Breast epithelium (tissue), 4 donors: ENCODE measurements at regions not wholly inside any gene's neighbourhood (a gene's known extent, or its start where the extent isn't known, plus 50 kb on each side); places are given as distances from the start of the nearest gene placed in this dataset.

ENCODE experiments used
- DNase-seq, 2 donors: peaks; one replicate each; pipeline ENCODE4 v3.0.0-alpha.2; 2019; ENCODE audit warnings: low spot score in 2 of 2
- H3K27ac ChIP-seq, 2 donors: fragments of 200-600 bp; sonication (generic) in 1 of 2; one replicate each; pipeline ENCODE4 v1.5.1; 2016 to 2019; ENCODE audit warnings: mild to moderate bottlenecking in 1 of 2
- H3K27me3 ChIP-seq, 2 donors: fragments of 200-600 bp; sonication (generic) in 1 of 2; one replicate each; pipeline versions ENCODE4 v1.5.1 to v1.6.0; 2017 to 2019; ENCODE audit warnings: control low read depth in 1 of 2, mild to moderate bottlenecking in 1 of 2
- H3K36me3 ChIP-seq: fragments of 200-600 bp; one replicate; pipeline ENCODE4 v1.5.1; 2019
- H3K4me1 ChIP-seq, 2 donors: fragments of 200-600 bp; sonication (generic); one replicate each; pipeline ENCODE4 v1.5.1; 2016 to 2019; ENCODE audit warnings: control low read depth in 1 of 2
- H3K4me3 ChIP-seq, 3 donors: fragments of 200-600 bp; sonication (generic); 1 replicate in 2 of 3; 2 replicates in 1 of 3; pipeline ENCODE4 v1.5.1; 2016 to 2019; ENCODE audit warnings: mild to moderate bottlenecking in 3 of 3, moderate library complexity in 2 of 3
- H3K9me3 ChIP-seq, 2 donors: fragments of 200-600 bp; sonication (generic) in 1 of 2; one replicate each; pipeline ENCODE4 v1.5.1; 2016 to 2019; ENCODE audit warnings: control low read depth in 1 of 2
- POLR2A ChIP-seq: fragments of 450-650 bp; IDR thresholded peaks from one replicate; pipeline ENCODE4 v1.6.1; 2016; ENCODE audit warnings: antibody characterized with exemption, mild to moderate bottlenecking, moderate library complexity
- POLR2AphosphoS5 ChIP-seq, 3 donors: sonication (generic); formaldehyde crosslinking; IDR thresholded peaks; one replicate each; pipeline ENCODE4 v1.6.1; 2017; ENCODE audit warnings: antibody characterized with exemption in 3 of 3
- intact Hi-C: fragments of 100-400 bp; cut with DNase I; formaldehyde crosslinking; loops from one replicate; pipeline ENCODE4 v1.15.1; 2023; ENCODE audit warnings: low total_unique reads
- TF ChIP-seq, protein P1 (sequence below), 3 donors: fragments of 450-650 bp; IDR thresholded peaks; one replicate each; pipeline ENCODE4 v1.5.1; 2016 to 2017; ENCODE audit warnings: antibody characterized with exemption in 3 of 3, mild to moderate bottlenecking in 3 of 3, moderate library complexity in 3 of 3

DNA sequence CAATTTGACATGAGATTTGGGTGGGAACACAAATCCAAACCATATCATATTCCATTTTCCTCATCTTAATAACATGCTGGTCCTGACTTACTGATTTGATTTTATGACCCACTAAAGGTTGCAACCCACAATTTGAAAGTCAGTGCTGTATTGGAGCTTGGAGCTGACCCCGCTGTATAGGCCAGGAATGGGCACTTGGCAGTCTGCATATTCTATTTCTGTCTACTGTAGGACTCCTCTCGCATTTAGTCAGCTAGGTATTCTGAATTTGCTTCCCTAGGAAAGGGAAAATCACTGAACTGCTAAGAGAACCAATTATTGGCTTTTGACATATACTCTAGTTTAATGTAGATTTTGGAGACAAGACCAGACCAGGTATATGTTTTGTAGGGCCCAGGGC, 157.0 kb downstream of the MFSD1 start:
- Histone ChIP-seq H3K4me1 (no peaks in the 10 kb centered on the region), H3K4me3 (no peak overlapping the region), H3K27ac (no peak overlapping the region), H3K9me3 (no peaks in the 10 kb centered on the region), H3K36me3 (no peaks in the 10 kb centered on the region), H3K27me3 (no peaks in the 10 kb centered on the region)
- TF ChIP-seq POLR2A (no peak), POLR2AphosphoS5 (IDR thresholded peaks at IDR 0.05) (no peak)
- TF ChIP-seq, protein P1, sequence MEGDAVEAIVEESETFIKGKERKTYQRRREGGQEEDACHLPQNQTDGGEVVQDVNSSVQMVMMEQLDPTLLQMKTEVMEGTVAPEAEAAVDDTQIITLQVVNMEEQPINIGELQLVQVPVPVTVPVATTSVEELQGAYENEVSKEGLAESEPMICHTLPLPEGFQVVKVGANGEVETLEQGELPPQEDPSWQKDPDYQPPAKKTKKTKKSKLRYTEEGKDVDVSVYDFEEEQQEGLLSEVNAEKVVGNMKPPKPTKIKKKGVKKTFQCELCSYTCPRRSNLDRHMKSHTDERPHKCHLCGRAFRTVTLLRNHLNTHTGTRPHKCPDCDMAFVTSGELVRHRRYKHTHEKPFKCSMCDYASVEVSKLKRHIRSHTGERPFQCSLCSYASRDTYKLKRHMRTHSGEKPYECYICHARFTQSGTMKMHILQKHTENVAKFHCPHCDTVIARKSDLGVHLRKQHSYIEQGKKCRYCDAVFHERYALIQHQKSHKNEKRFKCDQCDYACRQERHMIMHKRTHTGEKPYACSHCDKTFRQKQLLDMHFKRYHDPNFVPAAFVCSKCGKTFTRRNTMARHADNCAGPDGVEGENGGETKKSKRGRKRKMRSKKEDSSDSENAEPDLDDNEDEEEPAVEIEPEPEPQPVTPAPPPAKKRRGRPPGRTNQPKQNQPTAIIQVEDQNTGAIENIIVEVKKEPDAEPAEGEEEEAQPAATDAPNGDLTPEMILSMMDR (IDR thresholded peaks at IDR 0.05): no peak
- no peak for DNase-seq
- intact Hi-C loops: no loop called here

- Histone ChIP-seq H3K4me3 (no peak overlapping the region), H3K27ac (no peak overlapping the region), H3K9me3 (no peaks in the 10 kb centered on the region), H3K27me3 (no peaks in the 10 kb centered on the region), H3K4me1 (no peaks in the 10 kb centered on the region), H3K36me3 (no peaks in the 10 kb centered on the region)
- no peak for DNase-seq
- intact Hi-C loops: no loop called here
- TF ChIP-seq POLR2AphosphoS5 (IDR thresholded peaks at IDR 0.05) (no peak), POLR2A (no peak)
- TF ChIP-seq, protein P1 (IDR thresholded peaks at IDR 0.05): no peak
Observed at GRCh38 chr3:158961471-158961870, 159.6 kb downstream of the MFSD1 start.

- no peak for DNase-seq
Observed at GRCh38 chr3:158961911-158962310, 160.1 kb downstream of the MFSD1 start.

DNA sequence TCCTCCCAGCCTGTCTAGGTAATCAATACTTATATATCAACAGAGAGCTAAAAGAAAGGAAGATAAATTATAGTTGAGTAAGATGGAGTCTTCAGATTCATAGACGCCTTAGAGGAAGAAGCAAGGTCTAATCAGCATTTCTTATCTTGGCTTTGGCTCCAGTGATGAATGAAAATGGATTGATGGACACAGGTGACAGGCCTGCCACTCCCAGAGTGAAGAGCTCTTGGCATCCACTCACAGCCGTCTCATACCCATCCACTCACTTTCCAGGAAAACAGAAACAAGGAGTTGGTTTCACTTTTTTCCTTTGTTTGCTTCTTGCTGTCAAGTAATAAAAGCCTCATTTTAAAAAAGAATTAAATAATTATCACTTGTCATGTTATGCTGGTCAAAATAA, 168.2 kb downstream of the MFSD1 start:
- Histone ChIP-seq H3K27me3 (no peaks in the 10 kb centered on the region), H3K27ac (no peak overlapping the region), H3K36me3 (no peaks in the 10 kb centered on the region), H3K4me3 (no peak overlapping the region), H3K9me3 (no peaks in the 10 kb centered on the region), H3K4me1 (no peaks in the 10 kb centered on the region)
- intact Hi-C loops: no loop called here
- TF ChIP-seq POLR2A: no peak
- no peak for TF ChIP-seq POLR2AphosphoS5 (IDR thresholded peaks at IDR 0.05)
- TF ChIP-seq, protein P1 (IDR thresholded peaks at IDR 0.05): no peak
- no peak for DNase-seq

More at GRCh38 chr3:158961911-158962310, 160.1 kb downstream of the MFSD1 start:
- no peak overlapping the region for H3K27ac ChIP-seq
- H3K4me3 ChIP-seq: no peak overlapping the region
- H3K36me3 ChIP-seq: no peaks in the 10 kb centered on the region
- intact Hi-C loops: no loop called here
- no peaks in the 10 kb centered on the region for H3K4me1 ChIP-seq
- no peak for TF ChIP-seq POLR2AphosphoS5 (IDR thresholded peaks at IDR 0.05)
- TF ChIP-seq, protein P1 (IDR thresholded peaks at IDR 0.05): no peak
- TF ChIP-seq POLR2A: no peak
- no peaks in the 10 kb centered on the region for H3K9me3 ChIP-seq
- no peaks in the 10 kb centered on the region for H3K27me3 ChIP-seq

DNA sequence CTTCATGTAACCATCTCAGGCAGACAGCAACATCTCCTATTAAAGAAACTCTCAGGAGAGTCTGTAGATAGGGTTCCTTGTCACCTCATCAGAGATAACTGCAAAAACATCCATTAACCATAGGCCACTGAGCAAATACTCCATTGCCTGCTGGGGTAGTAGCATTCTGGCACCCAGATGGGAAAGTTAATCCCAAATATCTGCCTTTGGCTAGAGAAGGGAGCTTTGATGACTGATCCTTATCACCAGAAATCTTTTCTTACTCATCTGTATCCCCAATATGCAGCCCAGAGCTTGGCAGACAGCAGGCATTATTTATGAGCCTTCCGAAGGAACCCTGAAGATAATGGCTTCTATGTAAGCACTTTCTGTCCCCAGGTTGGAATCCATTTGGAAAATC, 173.1 kb downstream of the MFSD1 start:
- no peak for TF ChIP-seq POLR2AphosphoS5 (IDR thresholded peaks at IDR 0.05)
- TF ChIP-seq, protein P1 (IDR thresholded peaks at IDR 0.05): no peak
- TF ChIP-seq POLR2A: no peak
- Histone ChIP-seq H3K27ac (no peak overlapping the region), H3K4me3 (no peak overlapping the region), H3K9me3 (no peaks in the 10 kb centered on the region), H3K36me3 (no peaks in the 10 kb centered on the region), H3K27me3 (no peaks in the 10 kb centered on the region), H3K4me1 (no peaks in the 10 kb centered on the region)
- no peak for DNase-seq
- intact Hi-C loops: no loop called here
